Activated T-helper 1 cell treated with anti-CD3 and anti-CD28 coated beads, Interleukin-12 subunit alpha, Interleukin-12 subunit beta, Interleukin-2, Interleukin-4 antibody, amounts not matched to agents 30 ng/mL and 10 ng/mL and 1 ng/mL, durations not matched to agents 14 hours and 24 hours and 36 hours (primary cell): ENCODE measurements at regions not wholly inside any gene's neighbourhood (a gene's known extent, or its start where the extent isn't known, plus 50 kb on each side); places are given as distances from the start of the nearest gene placed in this dataset.

Source experiments
- DNase-seq: peaks from one replicate; pipeline ENCODE4 v3.0.0; 2021; ENCODE audit warnings: low spot score
- H3K27ac Mint-ChIP-seq: one replicate; pipeline ENCODE4 v1.8.0; 2021; ENCODE audit warnings: mild to moderate bottlenecking, mixed read lengths
- H3K27me3 Mint-ChIP-seq: one replicate; pipeline ENCODE4 v1.8.0; 2022; ENCODE audit warnings: mild to moderate bottlenecking, moderate library complexity, mixed read lengths; ENCODE audit not compliant: insufficient read depth
- H3K36me3 Mint-ChIP-seq: one replicate; pipeline ENCODE4 v1.8.0; 2021; ENCODE audit warnings: low read depth, mixed read lengths
- H3K4me1 Mint-ChIP-seq: one replicate; pipeline ENCODE4 v1.8.0; 2021; ENCODE audit warnings: low read depth, mixed read lengths
- H3K4me3 Mint-ChIP-seq: one replicate; pipeline ENCODE4 v1.8.0; 2021; ENCODE audit warnings: mild to moderate bottlenecking, moderate library complexity, mixed read lengths
- H3K9me3 Mint-ChIP-seq: one replicate; pipeline ENCODE4 v1.8.0; 2021; ENCODE audit warnings: mixed read lengths
- intact Hi-C: fragments of 100-400 bp; cut with micrococcal nuclease; formaldehyde crosslinking; loops from one replicate; pipeline ENCODE4 v1.15.1; 2024

GRCh38 chr3:21094686-21095085, 656.3 kb downstream of the ZNF385D start:
- DNase-seq, result no peak
- H3K4me1 Mint-ChIP-seq, result no peaks in the 10 kb centered on the region
- intact Hi-C loops, result no loop called here
- no peak overlapping the region for H3K4me3 Mint-ChIP-seq
- no peak overlapping the region for H3K27ac Mint-ChIP-seq
- H3K27me3 Mint-ChIP-seq, result no peaks in the 10 kb centered on the region
- no peaks in the 10 kb centered on the region for H3K36me3 Mint-ChIP-seq
- H3K9me3 Mint-ChIP-seq, result peaks cover 4% of the 10 kb centered on the region

DNA sequence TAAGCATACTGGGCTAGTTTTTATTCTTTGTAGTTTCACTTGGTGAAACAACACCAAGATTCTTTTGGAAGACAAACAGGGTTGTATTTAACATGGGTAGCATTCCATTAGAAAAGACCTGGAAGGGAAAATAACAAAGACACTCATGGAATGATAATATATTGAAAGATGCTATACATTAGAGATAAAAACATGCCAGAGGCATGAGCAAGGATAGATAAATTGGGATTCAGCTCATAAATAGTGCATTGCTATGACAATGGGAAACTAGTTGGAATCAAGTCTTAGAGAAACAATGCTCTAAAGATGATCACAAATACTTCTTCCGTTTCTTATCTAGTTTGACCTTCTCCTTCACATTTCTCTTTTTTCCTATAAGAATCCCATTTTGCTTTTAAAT, 677.4 kb downstream of the ZNF385D start:
- Mint-ChIP-seq H3K4me3 (no peak overlapping the region), H3K27ac (no peak overlapping the region), H3K27me3 (no peaks in the 10 kb centered on the region), H3K9me3 (peaks cover 20% of the 10 kb centered on the region), H3K36me3 (no peaks in the 10 kb centered on the region), H3K4me1 (no peaks in the 10 kb centered on the region)
- no peak for DNase-seq
- intact Hi-C loops, result no loop called here

GRCh38 chr3:21067031-21067813, 683.8 kb downstream of the ZNF385D start:
- H3K4me1 Mint-ChIP-seq, result no peaks in the 10 kb centered on the region
- H3K4me3 Mint-ChIP-seq, result no peak overlapping the region
- H3K9me3 Mint-ChIP-seq, result peaks cover 18% of the 10 kb centered on the region
- intact Hi-C loops, result no loop called here
- H3K27ac Mint-ChIP-seq, result no peak overlapping the region
- no peak for DNase-seq
- no peaks in the 10 kb centered on the region for H3K27me3 Mint-ChIP-seq
- no peaks in the 10 kb centered on the region for H3K36me3 Mint-ChIP-seq

- H3K4me1 Mint-ChIP-seq, result no peaks in the 10 kb centered on the region
- H3K4me3 Mint-ChIP-seq, result no peak overlapping the region
- intact Hi-C loops, result no loop called here
- peaks cover 3% of the 10 kb centered on the region for H3K9me3 Mint-ChIP-seq
- no peaks in the 10 kb centered on the region for H3K36me3 Mint-ChIP-seq
- H3K27me3 Mint-ChIP-seq, result no peaks in the 10 kb centered on the region
- no peak for DNase-seq
- H3K27ac Mint-ChIP-seq, result no peak overlapping the region
Observed at GRCh38 chr3:21062831-21063294, 688.1 kb downstream of the ZNF385D start.

GRCh38 chr3:21059404-21059803, 691.6 kb downstream of the ZNF385D start:
- DNase-seq, result no peak
- Mint-ChIP-seq H3K4me3 (no peak overlapping the region), H3K9me3 (peaks cover 6% of the 10 kb centered on the region), H3K4me1 (no peaks in the 10 kb centered on the region), H3K36me3 (no peaks in the 10 kb centered on the region), H3K27me3 (no peaks in the 10 kb centered on the region), H3K27ac (no peak overlapping the region)
- intact Hi-C loops, result no loop called here

- H3K27me3 Mint-ChIP-seq, result no peaks in the 10 kb centered on the region
- intact Hi-C loops, result no loop called here
- no peaks in the 10 kb centered on the region for H3K36me3 Mint-ChIP-seq
- H3K4me1 Mint-ChIP-seq, result no peaks in the 10 kb centered on the region
- no peak overlapping the region for H3K4me3 Mint-ChIP-seq
- DNase-seq, result no peak
- H3K9me3 Mint-ChIP-seq, result peaks cover 6% of the 10 kb centered on the region
- H3K27ac Mint-ChIP-seq, result no peak overlapping the region
Observed at GRCh38 chr3:21056293-21056692, 694.7 kb downstream of the ZNF385D start.

- Mint-ChIP-seq H3K27ac (no peak overlapping the region), H3K36me3 (no peaks in the 10 kb centered on the region), H3K27me3 (no peaks in the 10 kb centered on the region), H3K4me3 (no peak overlapping the region), H3K9me3 (peaks cover 6% of the 10 kb centered on the region), H3K4me1 (no peaks in the 10 kb centered on the region)
- intact Hi-C loops, result no loop called here
- no peak for DNase-seq
Observed at GRCh38 chr3:21055015-21055414, 696.0 kb downstream of the ZNF385D start.

DNA sequence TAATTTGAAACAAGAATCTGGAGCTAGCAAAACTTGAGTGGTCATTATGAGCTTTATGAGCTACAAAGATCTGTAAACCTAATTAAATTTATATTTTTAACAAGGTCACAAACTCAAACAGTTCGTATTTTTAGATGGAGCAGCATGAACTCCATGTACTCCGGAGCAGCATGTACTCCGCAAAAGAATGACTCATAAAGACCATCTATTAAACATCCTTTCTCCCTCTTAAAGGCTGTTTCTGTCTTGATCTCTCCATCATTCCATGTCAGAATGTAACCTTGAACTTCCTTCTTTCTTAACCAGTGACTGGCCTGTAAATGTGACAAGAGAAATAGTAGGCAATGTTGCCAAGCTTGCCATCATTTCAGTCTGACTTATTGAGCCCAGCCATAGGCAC, 696.9 kb downstream of the ZNF385D start:
- no peak for DNase-seq
- H3K4me1 Mint-ChIP-seq, result no peaks in the 10 kb centered on the region
- H3K27me3 Mint-ChIP-seq, result no peaks in the 10 kb centered on the region
- intact Hi-C loops, result no loop called here
- peaks cover 6% of the 10 kb centered on the region for H3K9me3 Mint-ChIP-seq
- H3K4me3 Mint-ChIP-seq, result no peak overlapping the region
- no peaks in the 10 kb centered on the region for H3K36me3 Mint-ChIP-seq
- H3K27ac Mint-ChIP-seq, result no peak overlapping the region

- Mint-ChIP-seq H3K9me3 (no peaks in the 10 kb centered on the region), H3K36me3 (no peaks in the 10 kb centered on the region), H3K27ac (no peak overlapping the region), H3K4me1 (no peaks in the 10 kb centered on the region), H3K4me3 (no peak overlapping the region), H3K27me3 (no peaks in the 10 kb centered on the region)
- no peak for DNase-seq
- intact Hi-C loops, result no loop called here
Observed at GRCh38 chr3:21049334-21050062, 701.5 kb downstream of the ZNF385D start.

DNA sequence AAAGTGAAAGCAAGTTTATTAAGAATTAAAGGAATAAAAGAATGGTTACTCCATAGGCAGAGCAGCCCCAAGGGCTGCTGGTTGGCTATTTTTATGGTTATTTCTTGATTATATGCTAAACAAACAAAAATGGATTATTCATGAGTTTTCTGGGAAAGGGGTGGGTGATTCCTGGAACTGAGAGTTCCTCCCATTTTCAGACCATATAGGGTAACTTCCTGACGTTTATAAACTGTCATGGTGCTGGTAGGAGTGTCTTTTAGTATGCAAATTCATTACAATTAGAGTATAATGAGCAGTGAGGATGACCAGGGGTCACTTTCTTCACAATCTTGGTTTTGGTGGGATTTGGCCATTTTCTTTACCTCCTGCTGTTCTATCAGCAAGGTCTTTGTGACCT, 707.9 kb downstream of the ZNF385D start:
- Mint-ChIP-seq H3K27ac (no peak overlapping the region), H3K9me3 (peaks cover 3% of the 10 kb centered on the region), H3K4me3 (no peak overlapping the region), H3K27me3 (no peaks in the 10 kb centered on the region), H3K36me3 (no peaks in the 10 kb centered on the region), H3K4me1 (no peaks in the 10 kb centered on the region)
- DNase-seq, result no peak
- intact Hi-C loops, result no loop called here

GRCh38 chr3:21042184-21042583, 708.8 kb downstream of the ZNF385D start:
- Mint-ChIP-seq H3K4me1 (no peaks in the 10 kb centered on the region), H3K9me3 (peaks cover 3% of the 10 kb centered on the region), H3K27ac (no peak overlapping the region), H3K27me3 (no peaks in the 10 kb centered on the region), H3K36me3 (no peaks in the 10 kb centered on the region), H3K4me3 (no peak overlapping the region)
- no peak for DNase-seq
- intact Hi-C loops, result no loop called here

DNA sequence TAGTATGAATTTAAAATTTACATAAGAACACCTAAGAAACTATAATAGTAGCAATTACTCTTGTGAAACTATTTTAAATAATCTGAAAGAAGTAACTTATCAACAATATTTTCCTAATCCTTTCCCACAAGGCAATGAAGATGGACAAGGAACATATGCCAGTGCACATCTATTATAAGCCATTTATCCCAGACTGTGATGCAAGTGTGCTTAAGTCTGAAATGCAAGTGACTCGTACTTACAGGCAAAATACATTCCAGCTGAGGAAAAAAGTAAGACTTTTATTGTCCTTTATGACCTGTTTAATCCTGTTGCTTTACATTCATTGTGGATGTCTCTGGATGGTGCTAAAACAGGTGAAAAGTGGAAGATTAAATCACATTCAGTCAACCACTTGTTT, 709.4 kb downstream of the ZNF385D start:
- H3K27me3 Mint-ChIP-seq, result no peaks in the 10 kb centered on the region
- H3K9me3 Mint-ChIP-seq, result peaks cover 3% of the 10 kb centered on the region
- DNase-seq, result no peak
- no peak overlapping the region for H3K27ac Mint-ChIP-seq
- no peaks in the 10 kb centered on the region for H3K4me1 Mint-ChIP-seq
- no peaks in the 10 kb centered on the region for H3K36me3 Mint-ChIP-seq
- intact Hi-C loops, result no loop called here
- H3K4me3 Mint-ChIP-seq, result no peak overlapping the region

DNA sequence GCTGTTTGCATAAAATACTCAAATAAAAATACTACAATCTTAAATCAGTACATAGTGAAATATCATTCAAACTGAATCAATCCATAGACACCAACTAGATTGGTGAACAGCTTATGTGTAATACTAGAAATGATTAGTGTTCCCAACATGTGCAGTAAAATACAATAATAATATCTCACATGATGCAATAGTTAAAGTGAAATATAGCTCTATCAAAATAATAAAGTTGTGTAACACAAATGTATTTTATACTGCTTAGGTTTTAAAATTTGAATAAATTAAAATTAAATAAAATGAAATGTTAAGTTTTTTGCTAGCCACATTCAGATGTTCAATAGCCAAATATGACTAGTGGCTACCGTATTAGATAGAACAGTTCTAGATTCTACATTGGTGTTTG, 714.1 kb downstream of the ZNF385D start:
- H3K27ac Mint-ChIP-seq, result no peak overlapping the region
- intact Hi-C loops, result no loop called here
- no peaks in the 10 kb centered on the region for H3K4me1 Mint-ChIP-seq
- no peaks in the 10 kb centered on the region for H3K9me3 Mint-ChIP-seq
- no peak overlapping the region for H3K4me3 Mint-ChIP-seq
- DNase-seq, result no peak
- no peaks in the 10 kb centered on the region for H3K36me3 Mint-ChIP-seq
- H3K27me3 Mint-ChIP-seq, result no peaks in the 10 kb centered on the region
